ENCODE measurements at regions not wholly inside any gene's neighbourhood (a gene's known extent, or its start where the extent isn't known, plus 50 kb on each side); places are given as distances from the start of the nearest gene placed in this dataset.

- H3K27me3 ChIP-seq = no peaks in the 10 kb centered on the region
- no peaks in the 10 kb centered on the region for H3K9me3 ChIP-seq
- H3K36me3 ChIP-seq = no peaks in the 10 kb centered on the region
- no peaks in the 10 kb centered on the region for H3K4me1 ChIP-seq
- DNase-seq = no peak
- 84 to 87% methylated on average over 5 of the region's 5 CpGs for WGBS, 2 donors
- no peak overlapping the region for H3K4me3 ChIP-seq (replicated peaks in 1 of 3)
- H3K27ac ChIP-seq = no peak overlapping the region
- intact Hi-C loops (cut with DNase I) = no loop called here
- TF ChIP-seq POLR2A (IDR thresholded peaks at IDR 0.05) = no peak
- no peak for TF ChIP-seq CTCF (IDR thresholded peaks at IDR 0.05)
These were observed 555.9 kb downstream of the VRK1 start for GRCh38 chr14:97353102-97353501.

- intact Hi-C loops (cut with DNase I) = no loop called here
- Histone ChIP-seq H3K4me3 (replicated peaks in 1 of 3) (no peak overlapping the region), H3K27ac (no peak overlapping the region), H3K27me3 (no peaks in the 10 kb centered on the region), H3K9me3 (no peaks in the 10 kb centered on the region), H3K4me1 (no peaks in the 10 kb centered on the region), H3K36me3 (no peaks in the 10 kb centered on the region)
- TF ChIP-seq CTCF (IDR thresholded peaks at IDR 0.05) (no peak), POLR2A (IDR thresholded peaks at IDR 0.05) (no peak)
- DNase-seq = no peak
- WGBS, 2 donors = 53 to 63% methylated on average over 3 of the region's 3 CpGs
These were observed 557.0 kb downstream of the VRK1 start for GRCh38 chr14:97354119-97354722.

GRCh38 chr14:97359341-97359740 lies 562.2 kb downstream of the VRK1 start:
- Histone ChIP-seq H3K36me3 (no peaks in the 10 kb centered on the region), H3K27ac (no peak overlapping the region), H3K27me3 (no peaks in the 10 kb centered on the region), H3K4me1 (no peaks in the 10 kb centered on the region), H3K9me3 (no peaks in the 10 kb centered on the region), H3K4me3 (replicated peaks in 1 of 3) (no peak overlapping the region)
- intact Hi-C loops (cut with DNase I) = no loop called here
- no peak for TF ChIP-seq POLR2A (IDR thresholded peaks at IDR 0.05)
- TF ChIP-seq CTCF (IDR thresholded peaks at IDR 0.05) = no peak
- WGBS, 2 donors = 64 to 70% methylated on average over 6 of the region's 6 CpGs
- DNase-seq = no peak

- Histone ChIP-seq H3K27me3 (no peaks in the 10 kb centered on the region), H3K27ac (no peak overlapping the region), H3K9me3 (no peaks in the 10 kb centered on the region), H3K36me3 (no peaks in the 10 kb centered on the region), H3K4me1 (no peaks in the 10 kb centered on the region), H3K4me3 (replicated peaks in 1 of 3) (no peak overlapping the region)
- 87 to 93% methylated on average over 6 of the region's 6 CpGs for WGBS, 2 donors
- DNase-seq = no peak
- intact Hi-C loops (cut with DNase I) = no loop called here
- TF ChIP-seq CTCF (IDR thresholded peaks at IDR 0.05) (no peak), POLR2A (IDR thresholded peaks at IDR 0.05) (no peak)
These were observed 564.0 kb downstream of the VRK1 start for GRCh38 chr14:97361181-97361580.

- WGBS, 2 donors = 74 to 87% methylated on average over 3 of the region's 3 CpGs
- no peaks in the 10 kb centered on the region for H3K27me3 ChIP-seq
- H3K4me1 ChIP-seq = no peaks in the 10 kb centered on the region
- no peaks in the 10 kb centered on the region for H3K36me3 ChIP-seq
- DNase-seq = no peak
- H3K27ac ChIP-seq = no peak overlapping the region
- no peak for TF ChIP-seq POLR2A (IDR thresholded peaks at IDR 0.05)
- no peak for TF ChIP-seq CTCF (IDR thresholded peaks at IDR 0.05)
- intact Hi-C loops (cut with DNase I) = no loop called here
- no peaks in the 10 kb centered on the region for H3K9me3 ChIP-seq
- no peak overlapping the region for H3K4me3 ChIP-seq (replicated peaks in 1 of 3)
These were observed 564.8 kb downstream of the VRK1 start for GRCh38 chr14:97361958-97362357.
